Stomach (tissue), 8 donors: ENCODE measurements at regions not wholly inside any gene's neighbourhood (a gene's known extent, or its start where the extent isn't known, plus 50 kb on each side); places are given as distances from the start of the nearest gene placed in this dataset.

Experiments used
- DNase-seq, 2 donors: peaks; one replicate each; pipeline versions ENCODE4 v3.0.0 to v3.0.0-alpha.2; 2013 to 2019
- H3K27ac ChIP-seq, 5 donors: fragments of 200-600 bp in 4 of 5; sonication (generic) in 4 of 5; one replicate each; pipeline ENCODE4 v1.5.1; 2013 to 2019; ENCODE audit warnings: mild to moderate bottlenecking in 1 of 5, moderate library complexity in 1 of 5
- H3K27me3 ChIP-seq, 3 donors: fragments of 200-600 bp; sonication (generic); one replicate each; pipeline ENCODE4 v1.5.1; 2017 to 2019; ENCODE audit warnings: mixed run types in 1 of 3
- H3K36me3 ChIP-seq, 4 donors: fragments of 200-600 bp; sonication (generic); 1 replicate in 3 of 4; 2 replicates in 1 of 4; pipeline ENCODE4 v1.5.1; 2016 to 2019
- H3K4me1 ChIP-seq, 4 donors: fragments of 200-600 bp; sonication (generic); one replicate each; pipeline ENCODE4 v1.5.1; 2016 to 2019
- H3K4me3 ChIP-seq, 4 donors: fragments of 200-600 bp; sonication (generic) in 3 of 4; one replicate each; pipeline ENCODE4 v1.5.1; 2016 to 2019; ENCODE audit warnings: mild to moderate bottlenecking in 1 of 4
- H3K9me3 ChIP-seq, 4 donors: fragments of 200-600 bp; sonication (generic); one replicate each; pipeline ENCODE4 v1.5.1; 2016 to 2019
- EP300 ChIP-seq: sonication (generic); formaldehyde crosslinking; IDR thresholded peaks from one replicate; pipeline ENCODE4 v1.6.1; 2017; ENCODE audit warnings: antibody characterized with exemption
- POLR2A ChIP-seq, 4 donors: fragments of 450-650 bp; IDR thresholded peaks; one replicate each; pipeline ENCODE4 v1.6.1; 2016; ENCODE audit warnings: antibody characterized with exemption in 4 of 4, control low read depth in 2 of 4, mild to moderate bottlenecking in 1 of 4, moderate library complexity in 1 of 4
- POLR2AphosphoS5 ChIP-seq, 3 donors: sonication (generic); formaldehyde crosslinking; IDR thresholded peaks; one replicate each; pipeline ENCODE4 v1.6.1; 2016; ENCODE audit warnings: antibody characterized with exemption in 3 of 3
- WGBS, 5 donors: extraction: QIAGEN DNeasy Blood & Tissue Kit in 3 of 5; methylation state at CpG; one replicate each; pipeline versions ENCODE4 v1.1.5 to v1.1.7; 2013 to 2018; 5-methylcytosine and 5-hydroxymethylcytosine counted together
- intact Hi-C: fragments of 100-400 bp; cut with DNase I; formaldehyde crosslinking; loops from one replicate; pipeline ENCODE4 v1.15.1; 2023; ENCODE audit warnings: low total_unique reads
- TF ChIP-seq, protein P1 (sequence below), 7 experiments: fragments of 450-650 bp in 4 of 7; fragments of 200-600 bp in 3 of 7; sonication (generic) in 3 of 7; IDR thresholded peaks; one replicate each; pipeline ENCODE4 v1.5.1; 2016 to 2019; ENCODE audit warnings: antibody characterized with exemption in 7 of 7, control low read depth in 2 of 7, mild to moderate bottlenecking in 1 of 7
- donor health status: healthy with polysubstance abuse.
- donor health status: Bipolar disorder and iron deficiency.
- donor health status: healthy.

DNA sequence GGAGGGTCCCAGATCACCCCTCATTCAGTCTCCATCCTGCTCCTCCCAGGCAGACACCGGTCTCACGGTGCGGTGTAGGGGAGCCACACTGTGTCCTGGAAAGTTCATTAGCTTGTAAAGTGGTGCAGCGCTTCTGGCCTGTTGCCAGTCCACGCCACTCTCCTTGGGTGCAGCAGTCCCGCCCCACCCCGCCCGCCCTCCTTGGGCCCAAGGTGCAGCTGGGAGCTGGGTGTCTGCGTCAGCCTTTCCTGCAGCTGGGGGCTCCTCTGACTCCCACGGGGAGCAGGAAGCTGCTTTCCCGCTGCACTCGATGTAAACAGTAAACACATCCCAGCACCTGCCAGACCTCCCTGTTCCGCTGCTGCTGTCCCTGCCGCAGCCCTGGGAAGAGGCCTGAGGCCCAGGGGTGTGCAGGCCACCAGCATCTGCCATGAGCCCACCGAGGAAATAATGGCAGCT, 53.8 kb upstream of the ASB18 start:
- no peaks in the 10 kb centered on the region for H3K27me3 ChIP-seq
- TF ChIP-seq POLR2A (IDR thresholded peaks at IDR 0.05) (no peak), POLR2AphosphoS5 (IDR thresholded peaks at IDR 0.05) (no peak), EP300 (no peak)
- TF ChIP-seq, protein P1, sequence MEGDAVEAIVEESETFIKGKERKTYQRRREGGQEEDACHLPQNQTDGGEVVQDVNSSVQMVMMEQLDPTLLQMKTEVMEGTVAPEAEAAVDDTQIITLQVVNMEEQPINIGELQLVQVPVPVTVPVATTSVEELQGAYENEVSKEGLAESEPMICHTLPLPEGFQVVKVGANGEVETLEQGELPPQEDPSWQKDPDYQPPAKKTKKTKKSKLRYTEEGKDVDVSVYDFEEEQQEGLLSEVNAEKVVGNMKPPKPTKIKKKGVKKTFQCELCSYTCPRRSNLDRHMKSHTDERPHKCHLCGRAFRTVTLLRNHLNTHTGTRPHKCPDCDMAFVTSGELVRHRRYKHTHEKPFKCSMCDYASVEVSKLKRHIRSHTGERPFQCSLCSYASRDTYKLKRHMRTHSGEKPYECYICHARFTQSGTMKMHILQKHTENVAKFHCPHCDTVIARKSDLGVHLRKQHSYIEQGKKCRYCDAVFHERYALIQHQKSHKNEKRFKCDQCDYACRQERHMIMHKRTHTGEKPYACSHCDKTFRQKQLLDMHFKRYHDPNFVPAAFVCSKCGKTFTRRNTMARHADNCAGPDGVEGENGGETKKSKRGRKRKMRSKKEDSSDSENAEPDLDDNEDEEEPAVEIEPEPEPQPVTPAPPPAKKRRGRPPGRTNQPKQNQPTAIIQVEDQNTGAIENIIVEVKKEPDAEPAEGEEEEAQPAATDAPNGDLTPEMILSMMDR (IDR thresholded peaks at IDR 0.05): no peak
- H3K9me3 ChIP-seq: peaks cover 0 to 10% (median 4%) of the 10 kb centered on the region in 4 donors
- no peaks in the 10 kb centered on the region for H3K36me3 ChIP-seq
- WGBS, 5 donors: 26 to 42% (median 36%) methylated on average over 11 to 15 of the region's 15 CpGs
- no peak overlapping the region for H3K27ac ChIP-seq
- intact Hi-C loops: no loop called here
- no peak overlapping the region for H3K4me3 ChIP-seq
- H3K4me1 ChIP-seq: peaks cover 0 to 5% (median 0%) of the 10 kb centered on the region in 4 donors
- peak; percentile 38 to 62 for DNase-seq

DNA sequence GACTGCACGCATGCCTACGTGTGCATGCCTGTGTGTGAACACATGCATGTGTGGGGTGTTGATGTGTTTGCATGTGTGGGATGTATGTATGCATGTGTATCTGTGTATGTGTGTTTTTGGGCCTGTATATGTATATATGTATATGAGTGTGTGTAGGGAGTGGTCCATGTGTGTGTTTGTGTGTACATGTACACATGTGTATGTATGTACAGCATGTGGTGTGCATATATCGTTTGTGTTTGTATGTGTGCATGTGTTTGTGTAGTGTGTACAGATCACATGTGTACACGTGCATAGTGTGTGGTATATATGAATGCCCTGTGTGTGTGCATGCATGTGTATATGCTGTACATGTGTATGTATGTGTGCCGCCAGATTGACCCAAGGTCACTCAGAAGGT, 54.2 kb upstream of the ASB18 start:
- no peak for DNase-seq
- Histone ChIP-seq H3K9me3 (peaks cover 0 to 6% (median 3%) of the 10 kb centered on the region in 4 donors), H3K36me3 (no peaks in the 10 kb centered on the region), H3K27ac (no peak overlapping the region), H3K4me3 (no peak overlapping the region), H3K27me3 (no peaks in the 10 kb centered on the region), H3K4me1 (peaks cover 0 to 5% (median 0%) of the 10 kb centered on the region in 4 donors)
- intact Hi-C loops: no loop called here
- TF ChIP-seq, protein P1 (IDR thresholded peaks at IDR 0.05): no peak
- no peak for TF ChIP-seq EP300
- TF ChIP-seq POLR2A (IDR thresholded peaks at IDR 0.05): no peak
- no peak for TF ChIP-seq POLR2AphosphoS5 (IDR thresholded peaks at IDR 0.05)
- 82 to 90% (median 86%) methylated on average over 5 of the region's 5 CpGs for WGBS, 5 donors

DNA sequence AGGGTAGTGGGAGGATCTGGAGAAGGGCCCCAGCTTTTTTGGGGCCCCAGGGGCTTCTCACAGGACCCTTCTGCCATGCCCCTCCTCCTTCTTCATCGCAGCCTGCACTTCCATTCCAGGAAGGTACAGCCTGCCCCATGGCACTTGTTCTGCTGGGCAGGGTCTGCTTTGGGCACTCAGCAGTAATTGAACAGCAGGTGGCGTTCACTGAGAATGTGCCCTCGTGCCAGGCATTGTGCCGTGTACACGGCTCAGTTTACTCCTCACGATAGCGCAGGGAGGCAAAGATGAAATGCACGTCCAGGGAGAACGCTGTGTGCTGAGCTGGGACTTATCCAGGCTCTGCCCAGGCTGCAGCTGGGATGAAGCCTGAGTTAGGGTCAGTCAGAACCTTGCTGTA, 54.8 kb upstream of the ASB18 start:
- intact Hi-C loops: no loop called here
- TF ChIP-seq POLR2A (IDR thresholded peaks at IDR 0.05) (no peak), EP300 (no peak), POLR2AphosphoS5 (IDR thresholded peaks at IDR 0.05) (no peak)
- TF ChIP-seq, protein P1 (IDR thresholded peaks at IDR 0.05): no peak
- H3K36me3 ChIP-seq: no peaks in the 10 kb centered on the region
- no peaks in the 10 kb centered on the region for H3K27me3 ChIP-seq
- no peaks in the 10 kb centered on the region for H3K9me3 ChIP-seq
- no peak overlapping the region for H3K27ac ChIP-seq
- H3K4me3 ChIP-seq: no peak overlapping the region
- H3K4me1 ChIP-seq: peaks cover 0 to 5% (median 0%) of the 10 kb centered on the region in 4 donors
- 70 to 87% (median 84%) methylated on average over 9 of the region's 9 CpGs for WGBS, 5 donors
- no peak for DNase-seq

DNA sequence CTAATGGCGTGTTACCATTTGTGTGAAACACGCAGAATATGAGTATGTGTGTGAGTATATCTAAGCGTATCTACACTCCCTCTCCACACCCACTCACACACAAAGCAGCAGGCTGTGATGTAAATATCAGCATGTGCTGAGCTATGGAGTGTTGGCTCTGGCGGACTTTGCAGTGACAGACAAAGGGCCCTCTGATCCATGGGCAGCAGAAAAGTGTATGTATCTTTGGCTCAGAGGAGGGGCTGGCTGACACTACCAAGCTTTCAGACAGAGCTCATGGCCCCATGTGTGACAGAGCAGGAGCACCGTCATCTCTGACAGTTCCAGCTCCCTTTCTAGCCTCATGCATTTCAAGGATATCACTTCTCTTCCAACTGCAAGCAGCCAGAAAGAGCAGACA, 57.2 kb upstream of the ASB18 start:
- H3K27ac ChIP-seq: no peak overlapping the region
- no peaks in the 10 kb centered on the region for H3K36me3 ChIP-seq
- H3K4me3 ChIP-seq: no peak overlapping the region
- 86 to 96% (median 91%) methylated on average over 5 of the region's 5 CpGs for WGBS, 5 donors
- no peaks in the 10 kb centered on the region for H3K27me3 ChIP-seq
- no peak for DNase-seq
- intact Hi-C loops: no loop called here
- TF ChIP-seq POLR2AphosphoS5 (IDR thresholded peaks at IDR 0.05): no peak
- TF ChIP-seq, protein P1 (IDR thresholded peaks at IDR 0.05): no peak
- H3K4me1 ChIP-seq: peaks cover 0 to 5% (median 0%) of the 10 kb centered on the region in 4 donors
- H3K9me3 ChIP-seq: no peaks in the 10 kb centered on the region
